GM23338 (cell line): ENCODE measurements at regions not wholly inside any gene's neighbourhood (a gene's known extent, or its start where the extent isn't known, plus 50 kb on each side); places are given as distances from the start of the nearest gene placed in this dataset.

ENCODE experiments used
- ATAC-seq: fragments of 200-7000 bp; cut with Tn5 transposase; 3 replicates; pipeline ENCODE4 v1.9.1; 2020
- DNase-seq: peaks from one replicate; pipeline ENCODE4 v3.0.0-alpha.2; 2015; ENCODE audit warnings: low spot score
- H2AFZ ChIP-seq: fragments of 200-600 bp; sonication (generic); 2 replicates; pipeline ENCODE4 v1.8.0; 2016; ENCODE audit warnings: antibody characterized with exemption, mild to moderate bottlenecking, moderate library complexity
- H3F3A ChIP-seq: fragments of 200-600 bp; sonication (generic); replicated peaks from 2 replicates; pipeline ENCODE4 v1.8.0; 2017; ENCODE audit warnings: antibody characterized with exemption, mixed run types, low read depth
- H3K27ac ChIP-seq: fragments of 200-600 bp; sonication (generic); 2 replicates; pipeline ENCODE4 v1.6.1; 2016; ENCODE audit warnings: low read depth
- H3K27me3 ChIP-seq: fragments of 200-600 bp; sonication (generic); 2 replicates; pipeline ENCODE4 v1.8.0; 2016; ENCODE audit warnings: mild to moderate bottlenecking, mixed run types, moderate library complexity; ENCODE audit not compliant: insufficient read depth
- H3K36me3 ChIP-seq: fragments of 200-600 bp; sonication (generic); 2 replicates; pipeline ENCODE4 v1.8.0; 2016; ENCODE audit warnings: mild to moderate bottlenecking; ENCODE audit not compliant: insufficient read depth
- H3K4me1 ChIP-seq: fragments of 200-600 bp; sonication (generic); 2 replicates; pipeline ENCODE4 v1.8.0; 2016; ENCODE audit warnings: mild to moderate bottlenecking, moderate library complexity; ENCODE audit not compliant: insufficient read depth
- H3K4me2 ChIP-seq: fragments of 200-600 bp; sonication (generic); 2 replicates; pipeline ENCODE4 v1.7.1; 2017; ENCODE audit warnings: mixed run types
- H3K4me3 ChIP-seq: fragments of 200-600 bp; sonication (generic); 2 replicates; pipeline ENCODE4 v1.6.1; 2016; ENCODE audit warnings: mixed run types
- H3K79me2 ChIP-seq: fragments of 200-600 bp; sonication (generic); replicated peaks from 2 replicates; pipeline ENCODE4 v1.8.0; 2017; ENCODE audit warnings: mild to moderate bottlenecking; ENCODE audit not compliant: insufficient read depth
- H3K9me2 ChIP-seq: fragments of 200-600 bp; sonication (generic); 2 replicates; pipeline ENCODE4 v1.8.0; 2017; ENCODE audit not compliant: insufficient read depth
- H4K20me1 ChIP-seq: fragments of 200-600 bp; sonication (generic); replicated peaks from 2 replicates; pipeline ENCODE4 v1.8.0; 2017; ENCODE audit warnings: mild to moderate bottlenecking; ENCODE audit not compliant: insufficient read depth
- H3K27ac Mint-ChIP-seq: 2 replicates; pipeline ENCODE4 v1.8.0; 2020; ENCODE audit warnings: inconsistent platforms, mild to moderate bottlenecking, moderate library complexity, mixed read lengths
- H3K27me3 Mint-ChIP-seq: 3 replicates; pipeline ENCODE4 v1.8.0; 2022; ENCODE audit warnings: low read depth, mild to moderate bottlenecking, moderate library complexity, mixed read lengths, inconsistent platforms; ENCODE audit not compliant: insufficient read depth, poor library complexity
- H3K36me3 Mint-ChIP-seq: 3 replicates; pipeline ENCODE4 v1.8.0; 2021; ENCODE audit warnings: low read depth, mild to moderate bottlenecking, inconsistent platforms, moderate library complexity, mixed read lengths
- H3K4me1 Mint-ChIP-seq: 3 replicates; pipeline ENCODE4 v1.8.0; 2020; ENCODE audit warnings: mild to moderate bottlenecking, inconsistent platforms, mixed read lengths
- H3K4me3 Mint-ChIP-seq: 3 replicates; pipeline ENCODE4 v1.8.0; 2021; ENCODE audit warnings: moderate library complexity, mild to moderate bottlenecking, inconsistent platforms, mixed read lengths
- H3K9me3 Mint-ChIP-seq: 3 replicates; pipeline ENCODE4 v1.8.0; 2020; ENCODE audit warnings: moderate library complexity, mild to moderate bottlenecking, inconsistent platforms, mixed read lengths
- CREB1 ChIP-seq: fragments of 250-450 bp; sonication (Bioruptor Pico); IDR thresholded peaks from 2 replicates; pipeline ENCODE4 v1.5.0; 2020; ENCODE audit warnings: low read depth, mild to moderate bottlenecking, moderate library complexity
- EZH2 ChIP-seq: fragments of 200-600 bp; sonication (generic); IDR thresholded peaks from one replicate; pipeline ENCODE4 v1.8.0; 2017; ENCODE audit warnings: antibody characterized with exemption, mild to moderate bottlenecking, low read depth; ENCODE audit not compliant: unreplicated experiment
- STAT1 ChIP-seq: IDR thresholded peaks from one replicate; pipeline ENCODE4 v1.6.1; 2016; ENCODE audit warnings: antibody characterized with exemption; ENCODE audit not compliant: unreplicated experiment
- ZNF114 ChIP-seq: fragments of 250-450 bp; sonication (Bioruptor Pico); IDR thresholded peaks from 2 replicates; pipeline ENCODE4 v1.5.0; 2020; ENCODE audit warnings: mild to moderate bottlenecking, moderate library complexity
- TF ChIP-seq, protein P1 (sequence below), 2 experiments: fragments of 200-600 bp in 1 of 2; sonication (generic) in 1 of 2; conservative IDR thresholded peaks; 2 replicates each; pipeline versions ENCODE4 v1.5.1 to v1.6.1; 2016 to 2017; ENCODE audit warnings: antibody characterized with exemption in 2 of 2, low read depth in 2 of 2, mild to moderate bottlenecking in 2 of 2, moderate library complexity in 1 of 2
- TF ChIP-seq, protein P2 (sequence below): fragments of 250-450 bp; sonication (Bioruptor Pico); IDR thresholded peaks from 2 replicates; pipeline ENCODE4 v1.5.0; 2020; ENCODE audit warnings: mild to moderate bottlenecking, moderate library complexity

DNA sequence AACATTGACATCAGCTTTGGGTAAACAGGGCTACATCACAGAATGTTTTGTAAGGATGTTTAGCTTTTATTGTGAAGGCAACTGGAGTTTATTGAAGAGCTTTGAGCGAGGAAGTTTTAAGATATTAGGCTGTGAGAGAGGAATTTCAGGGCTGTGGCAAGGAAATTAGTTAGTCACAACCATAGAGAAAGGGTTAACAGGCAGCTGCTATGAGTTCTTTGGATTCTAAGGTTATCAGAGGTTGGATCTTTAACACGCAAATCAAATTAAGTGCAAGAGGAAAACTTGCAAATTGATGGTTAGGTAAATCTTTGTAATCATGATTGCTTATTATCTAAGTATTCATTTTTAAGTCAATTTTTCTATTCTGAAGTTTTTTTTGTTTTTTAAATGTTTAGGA lies 156.0 kb downstream of the UGT8 start:
- H3K4me1 ChIP-seq = peaks cover 6% of the 10 kb centered on the region; the same call in 1 of the 2 replicates
- no peak for DNase-seq
- TF ChIP-seq CREB1 (no peak), STAT1 (no peak), ZNF114 (CRISPR knock-in tag) (no peak), EZH2 (no peak)
- TF ChIP-seq, protein P1, sequence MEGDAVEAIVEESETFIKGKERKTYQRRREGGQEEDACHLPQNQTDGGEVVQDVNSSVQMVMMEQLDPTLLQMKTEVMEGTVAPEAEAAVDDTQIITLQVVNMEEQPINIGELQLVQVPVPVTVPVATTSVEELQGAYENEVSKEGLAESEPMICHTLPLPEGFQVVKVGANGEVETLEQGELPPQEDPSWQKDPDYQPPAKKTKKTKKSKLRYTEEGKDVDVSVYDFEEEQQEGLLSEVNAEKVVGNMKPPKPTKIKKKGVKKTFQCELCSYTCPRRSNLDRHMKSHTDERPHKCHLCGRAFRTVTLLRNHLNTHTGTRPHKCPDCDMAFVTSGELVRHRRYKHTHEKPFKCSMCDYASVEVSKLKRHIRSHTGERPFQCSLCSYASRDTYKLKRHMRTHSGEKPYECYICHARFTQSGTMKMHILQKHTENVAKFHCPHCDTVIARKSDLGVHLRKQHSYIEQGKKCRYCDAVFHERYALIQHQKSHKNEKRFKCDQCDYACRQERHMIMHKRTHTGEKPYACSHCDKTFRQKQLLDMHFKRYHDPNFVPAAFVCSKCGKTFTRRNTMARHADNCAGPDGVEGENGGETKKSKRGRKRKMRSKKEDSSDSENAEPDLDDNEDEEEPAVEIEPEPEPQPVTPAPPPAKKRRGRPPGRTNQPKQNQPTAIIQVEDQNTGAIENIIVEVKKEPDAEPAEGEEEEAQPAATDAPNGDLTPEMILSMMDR (conservative IDR thresholded peaks at IDR 0.05; ENCODE audit: low read depth in 2 of 2) = no peak
- TF ChIP-seq, protein P2, sequence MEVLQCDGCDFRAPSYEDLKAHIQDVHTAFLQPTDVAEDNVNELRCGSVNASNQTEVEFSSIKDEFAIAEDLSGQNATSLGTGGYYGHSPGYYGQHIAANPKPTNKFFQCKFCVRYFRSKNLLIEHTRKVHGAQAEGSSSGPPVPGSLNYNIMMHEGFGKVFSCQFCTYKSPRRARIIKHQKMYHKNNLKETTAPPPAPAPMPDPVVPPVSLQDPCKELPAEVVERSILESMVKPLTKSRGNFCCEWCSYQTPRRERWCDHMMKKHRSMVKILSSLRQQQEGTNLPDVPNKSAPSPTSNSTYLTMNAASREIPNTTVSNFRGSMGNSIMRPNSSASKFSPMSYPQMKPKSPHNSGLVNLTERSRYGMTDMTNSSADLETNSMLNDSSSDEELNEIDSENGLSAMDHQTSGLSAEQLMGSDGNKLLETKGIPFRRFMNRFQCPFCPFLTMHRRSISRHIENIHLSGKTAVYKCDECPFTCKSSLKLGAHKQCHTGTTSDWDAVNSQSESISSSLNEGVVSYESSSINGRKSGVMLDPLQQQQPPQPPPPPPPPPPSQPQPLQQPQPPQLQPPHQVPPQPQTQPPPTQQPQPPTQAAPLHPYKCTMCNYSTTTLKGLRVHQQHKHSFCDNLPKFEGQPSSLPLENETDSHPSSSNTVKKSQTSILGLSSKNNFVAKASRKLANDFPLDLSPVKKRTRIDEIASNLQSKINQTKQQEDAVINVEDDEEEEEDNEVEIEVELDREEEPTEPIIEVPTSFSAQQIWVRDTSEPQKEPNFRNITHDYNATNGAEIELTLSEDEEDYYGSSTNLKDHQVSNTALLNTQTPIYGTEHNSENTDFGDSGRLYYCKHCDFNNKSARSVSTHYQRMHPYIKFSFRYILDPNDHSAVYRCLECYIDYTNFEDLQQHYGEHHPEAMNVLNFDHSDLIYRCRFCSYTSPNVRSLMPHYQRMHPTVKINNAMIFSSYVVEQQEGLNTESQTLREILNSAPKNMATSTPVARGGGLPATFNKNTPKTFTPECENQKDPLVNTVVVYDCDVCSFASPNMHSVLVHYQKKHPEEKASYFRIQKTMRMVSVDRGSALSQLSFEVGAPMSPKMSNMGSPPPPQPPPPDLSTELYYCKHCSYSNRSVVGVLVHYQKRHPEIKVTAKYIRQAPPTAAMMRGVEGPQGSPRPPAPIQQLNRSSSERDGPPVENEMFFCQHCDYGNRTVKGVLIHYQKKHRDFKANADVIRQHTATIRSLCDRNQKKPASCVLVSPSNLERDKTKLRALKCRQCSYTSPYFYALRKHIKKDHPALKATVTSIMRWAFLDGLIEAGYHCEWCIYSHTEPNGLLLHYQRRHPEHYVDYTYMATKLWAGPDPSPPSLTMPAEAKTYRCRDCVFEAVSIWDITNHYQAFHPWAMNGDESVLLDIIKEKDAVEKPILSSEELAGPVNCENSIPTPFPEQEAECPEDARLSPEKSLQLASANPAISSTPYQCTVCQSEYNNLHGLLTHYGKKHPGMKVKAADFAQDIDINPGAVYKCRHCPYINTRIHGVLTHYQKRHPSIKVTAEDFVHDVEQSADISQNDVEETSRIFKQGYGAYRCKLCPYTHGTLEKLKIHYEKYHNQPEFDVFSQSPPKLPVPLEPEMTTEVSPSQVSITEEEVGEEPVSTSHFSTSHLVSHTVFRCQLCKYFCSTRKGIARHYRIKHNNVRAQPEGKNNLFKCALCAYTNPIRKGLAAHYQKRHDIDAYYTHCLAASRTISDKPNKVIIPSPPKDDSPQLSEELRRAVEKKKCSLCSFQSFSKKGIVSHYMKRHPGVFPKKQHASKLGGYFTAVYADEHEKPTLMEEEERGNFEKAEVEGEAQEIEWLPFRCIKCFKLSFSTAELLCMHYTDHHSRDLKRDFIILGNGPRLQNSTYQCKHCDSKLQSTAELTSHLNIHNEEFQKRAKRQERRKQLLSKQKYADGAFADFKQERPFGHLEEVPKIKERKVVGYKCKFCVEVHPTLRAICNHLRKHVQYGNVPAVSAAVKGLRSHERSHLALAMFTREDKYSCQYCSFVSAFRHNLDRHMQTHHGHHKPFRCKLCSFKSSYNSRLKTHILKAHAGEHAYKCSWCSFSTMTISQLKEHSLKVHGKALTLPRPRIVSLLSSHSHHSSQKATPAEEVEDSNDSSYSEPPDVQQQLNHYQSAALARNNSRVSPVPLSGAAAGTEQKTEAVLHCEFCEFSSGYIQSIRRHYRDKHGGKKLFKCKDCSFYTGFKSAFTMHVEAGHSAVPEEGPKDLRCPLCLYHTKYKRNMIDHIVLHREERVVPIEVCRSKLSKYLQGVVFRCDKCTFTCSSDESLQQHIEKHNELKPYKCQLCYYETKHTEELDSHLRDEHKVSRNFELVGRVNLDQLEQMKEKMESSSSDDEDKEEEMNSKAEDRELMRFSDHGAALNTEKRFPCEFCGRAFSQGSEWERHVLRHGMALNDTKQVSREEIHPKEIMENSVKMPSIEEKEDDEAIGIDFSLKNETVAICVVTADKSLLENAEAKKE (CRISPR knock-in tag) = no peak
- Mint-ChIP-seq H3K36me3 (no peaks in the 10 kb centered on the region), H3K27me3 (no peaks in the 10 kb centered on the region), H3K27ac (no peak overlapping the region; the same call in 1 of the 2 replicates), H3K9me3 (no peaks in the 10 kb centered on the region), H3K4me1 (peaks cover 3% of the 10 kb centered on the region; the same call in 1 of the 3 replicates), H3K4me3 (no peak overlapping the region)
- H3K27ac ChIP-seq = no peak overlapping the region
- ATAC-seq = no peak
- no peaks in the 10 kb centered on the region for H4K20me1 ChIP-seq
- H3K27me3 ChIP-seq = no peaks in the 10 kb centered on the region
- H3F3A ChIP-seq = no peaks in the 10 kb centered on the region
- no peak overlapping the region for H3K4me3 ChIP-seq
- no peaks in the 10 kb centered on the region for H3K36me3 ChIP-seq
- no peak overlapping the region for H3K4me2 ChIP-seq
- H2AFZ ChIP-seq = no peak overlapping the region
- no peaks in the 10 kb centered on the region for H3K79me2 ChIP-seq
- 0 out of 2 replicates have a peak, but pooled peaks cover 5% of the 10 kb centered on the region for H3K9me2 ChIP-seq
